ENCODE measurements at regions not wholly inside any gene's neighbourhood (a gene's known extent, or its start where the extent isn't known, plus 50 kb on each side); places are given as distances from the start of the nearest gene placed in this dataset.

GRCh38 chr19:31167690-31168089 is 181.5 kb downstream of the TSHZ3 start:
- in situ Hi-C loops (cut with HindIII; ENCODE audit: low pct_unique_long_range_greater_than_20kb, low sequenced_read_pairs): no loop called here

GRCh38 chr19:31166206-31166605 is 183.0 kb downstream of the TSHZ3 start:
- H3K4me1 ChIP-seq (ENCODE audit: control insufficient read depth, insufficient read depth, low read length): no peaks in the 10 kb centered on the region
- ATAC-seq: no peak
- DNase-seq (ENCODE audit: low read depth, low spot score): no peak
- in situ Hi-C loops (cut with HindIII; ENCODE audit: low pct_unique_long_range_greater_than_20kb, low sequenced_read_pairs): no loop called here
- H3K36me3 ChIP-seq (ENCODE audit: control insufficient read depth, insufficient read depth, low read length): no peaks in the 10 kb centered on the region
- CTCF ChIA-PET: no interaction called here
- POLR2A ChIA-PET: no interaction called here
- no TSS peak for BruUV-seq (replicated peaks)
- no peak overlapping the region for H3K27ac ChIP-seq (ENCODE audit: low read length)
- intact Hi-C loops (cut with micrococcal nuclease; ENCODE audit: unreplicated experiment): no loop called here
- H3K27me3 ChIP-seq (ENCODE audit: control insufficient read depth, insufficient read depth, low read length): no peaks in the 10 kb centered on the region
- no peak for TF ChIP-seq SIN3A (IDR thresholded peaks at IDR 0.05; ENCODE audit: borderline replicate concordance, insufficient read depth, low read depth, low read length)
- H3K4me3 ChIP-seq (ENCODE audit: low read depth in 2 of 2, low read length in 2 of 2): no peak overlapping the region
- no peaks in the 10 kb centered on the region for H3K9me3 ChIP-seq (ENCODE audit: control insufficient read depth, insufficient read depth, low read depth, low read length)

More at GRCh38 chr19:31167690-31168089, 181.5 kb downstream of the TSHZ3 start:
- H3K27me3 ChIP-seq (ENCODE audit: control insufficient read depth, insufficient read depth, low read length): no peaks in the 10 kb centered on the region
- DNase-seq (ENCODE audit: low read depth, low spot score) (no peak), ATAC-seq (no peak)
- no peak for TF ChIP-seq TCF7L2 (IDR thresholded peaks at IDR 0.05; ENCODE audit: low read depth, low read length)
- no peak for TF ChIP-seq POLR2AphosphoS5 (IDR thresholded peaks at IDR 0.05; ENCODE audit: low read depth, low read length)
- no peak for TF ChIP-seq REST (IDR thresholded peaks at IDR 0.05; ENCODE audit: insufficient read depth in 1 of 2, low read depth in 2 of 2, low read length in 1 of 2)
- TF ChIP-seq CTCF (IDR thresholded peaks at IDR 0.05): no peak
- TF ChIP-seq SIN3A (IDR thresholded peaks at IDR 0.05; ENCODE audit: borderline replicate concordance, insufficient read depth, low read depth, low read length): no peak
- no peak overlapping the region for H3K4me3 ChIP-seq (ENCODE audit: low read depth in 2 of 2, low read length in 2 of 2)
- intact Hi-C loops (cut with micrococcal nuclease; ENCODE audit: unreplicated experiment): no loop called here
- H3K9me3 ChIP-seq (ENCODE audit: control insufficient read depth, insufficient read depth, low read depth, low read length): no peaks in the 10 kb centered on the region
- POLR2A ChIA-PET: no interaction called here
- H3K27ac ChIP-seq (ENCODE audit: low read length): no peak overlapping the region
- CTCF ChIA-PET: no interaction called here
- BruUV-seq (replicated peaks): no TSS peak
- H3K4me1 ChIP-seq (ENCODE audit: control insufficient read depth, insufficient read depth, low read length): no peaks in the 10 kb centered on the region
- H3K36me3 ChIP-seq (ENCODE audit: control insufficient read depth, insufficient read depth, low read length): no peaks in the 10 kb centered on the region

GRCh38 chr19:31164791-31165251 is 184.4 kb downstream of the TSHZ3 start:
- CTCF ChIA-PET: no interaction called here
- intact Hi-C loops (cut with micrococcal nuclease; ENCODE audit: unreplicated experiment): no loop called here
- Histone ChIP-seq H3K4me1 (ENCODE audit: control insufficient read depth, insufficient read depth, low read length) (no peaks in the 10 kb centered on the region), H3K27ac (ENCODE audit: low read length) (no peak overlapping the region), H3K36me3 (ENCODE audit: control insufficient read depth, insufficient read depth, low read length) (no peaks in the 10 kb centered on the region), H3K4me3 (ENCODE audit: low read depth in 2 of 2, low read length in 2 of 2) (no peak overlapping the region), H3K9me3 (ENCODE audit: control insufficient read depth, insufficient read depth, low read depth, low read length) (no peaks in the 10 kb centered on the region), H3K27me3 (ENCODE audit: control insufficient read depth, insufficient read depth, low read length) (no peaks in the 10 kb centered on the region)
- TF ChIP-seq SIN3A (IDR thresholded peaks at IDR 0.05; ENCODE audit: borderline replicate concordance, insufficient read depth, low read depth, low read length) (no peak), TCF7L2 (IDR thresholded peaks at IDR 0.05; ENCODE audit: low read depth, low read length) (no peak), CTCF (IDR thresholded peaks at IDR 0.05) (no peak), POLR2AphosphoS5 (IDR thresholded peaks at IDR 0.05; ENCODE audit: low read depth, low read length) (no peak), REST (IDR thresholded peaks at IDR 0.05; ENCODE audit: insufficient read depth in 1 of 2, low read depth in 2 of 2, low read length in 1 of 2) (no peak)
- ATAC-seq: no peak
- no peak for DNase-seq (ENCODE audit: low read depth, low spot score)
- POLR2A ChIA-PET: no interaction called here
- in situ Hi-C loops (cut with HindIII; ENCODE audit: low pct_unique_long_range_greater_than_20kb, low sequenced_read_pairs): no loop called here
- no TSS peak for BruUV-seq (replicated peaks)

Measured in Panc1 (cell line).